HG02870 (cell line): ENCODE measurements at regions not wholly inside any gene's neighbourhood (a gene's known extent, or its start where the extent isn't known, plus 50 kb on each side); places are given as distances from the start of the nearest gene placed in this dataset.
"Not testable (repeated sequence)": the region's sequence is repeated elsewhere in the genome, so short reads cannot be mapped to it uniquely, and the experiment has no call there.

Source experiments
- ATAC-seq: cut with Tn5 transposase; IDR thresholded peaks from one replicate; pipeline ENCODE4 v1.9.1; 2021; ENCODE audit warnings: mild to moderate bottlenecking, moderate library complexity; ENCODE audit not compliant: unreplicated experiment

GRCh38 chr6:170151321-170151771 lies 139.5 kb downstream of the DLL1 start:
- no peak for ATAC-seq

DNA sequence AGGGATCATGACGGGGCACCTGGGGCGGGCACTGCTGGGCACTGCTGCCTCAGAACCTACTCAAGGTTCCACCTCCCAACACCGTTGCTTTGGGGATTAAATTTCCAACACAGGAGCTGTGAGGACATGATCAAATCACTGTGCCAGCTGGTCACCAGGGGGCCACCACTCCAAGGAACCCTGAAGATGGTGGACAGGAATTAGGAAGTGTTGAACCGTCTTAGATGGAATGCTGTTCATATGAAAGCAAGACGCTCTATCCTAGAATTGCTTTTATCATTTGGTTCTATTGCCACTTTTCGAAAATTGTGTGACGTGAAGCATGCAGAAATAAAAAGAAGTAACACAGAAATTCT lies 140.3 kb downstream of the DLL1 start:
- no peak for ATAC-seq

- no peak for ATAC-seq
These were observed 140.9 kb downstream of the DLL1 start for GRCh38 chr6:170149681-170150589.

- ATAC-seq, result no peak
These were observed 142.0 kb downstream of the DLL1 start for GRCh38 chr6:170148709-170149470.

GRCh38 chr6:170147832-170148708 lies 142.8 kb downstream of the DLL1 start:
- peak; percentile 39 for ATAC-seq

DNA sequence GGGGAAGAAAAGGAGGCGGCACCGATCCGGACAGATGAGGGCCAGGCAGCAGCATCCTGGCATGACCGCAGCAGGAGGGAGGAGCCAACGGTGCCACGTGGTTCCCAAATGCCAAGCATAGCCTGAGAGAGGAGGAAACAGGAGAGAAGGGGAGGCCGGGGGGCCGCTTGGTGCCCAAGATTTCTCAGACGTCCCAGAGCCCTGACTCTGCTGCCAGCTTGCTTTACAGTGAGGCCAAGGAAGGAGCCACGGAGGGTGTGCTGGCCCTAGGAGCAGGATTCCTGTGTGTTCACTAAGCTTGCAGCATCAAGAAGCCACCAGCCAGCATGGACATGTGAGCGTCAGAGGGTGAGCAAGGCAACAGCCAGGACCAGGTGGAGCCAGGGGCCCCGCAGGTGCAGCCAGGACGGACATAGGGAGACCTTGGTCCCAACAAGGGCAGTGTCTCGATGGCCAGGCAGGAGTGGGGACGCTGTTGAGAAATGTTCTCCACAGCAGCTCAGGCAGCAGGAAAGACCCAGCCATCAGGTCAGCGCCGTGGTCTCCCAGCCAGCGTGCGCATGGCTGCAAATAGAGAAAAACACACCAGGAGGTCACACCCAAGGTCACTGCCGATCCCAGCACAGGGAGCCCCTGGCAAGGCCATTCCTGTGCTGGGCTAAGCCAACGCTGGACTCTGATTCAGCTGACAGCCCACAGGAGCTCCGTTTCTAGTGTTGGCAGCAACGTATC lies 143.7 kb downstream of the DLL1 start:
- ATAC-seq, result peak; percentile 12

- ATAC-seq, result no peak
These were observed 144.2 kb downstream of the DLL1 start for GRCh38 chr6:170146640-170147039.

- not testable (repeated sequence) for ATAC-seq
These were observed 144.7 kb downstream of the DLL1 start for GRCh38 chr6:170146131-170146530.

GRCh38 chr6:170145716-170146115 lies 145.2 kb downstream of the DLL1 start:
- not testable (repeated sequence) for ATAC-seq

- no peak for ATAC-seq
These were observed 145.6 kb downstream of the DLL1 start for GRCh38 chr6:170145272-170145592.

DNA sequence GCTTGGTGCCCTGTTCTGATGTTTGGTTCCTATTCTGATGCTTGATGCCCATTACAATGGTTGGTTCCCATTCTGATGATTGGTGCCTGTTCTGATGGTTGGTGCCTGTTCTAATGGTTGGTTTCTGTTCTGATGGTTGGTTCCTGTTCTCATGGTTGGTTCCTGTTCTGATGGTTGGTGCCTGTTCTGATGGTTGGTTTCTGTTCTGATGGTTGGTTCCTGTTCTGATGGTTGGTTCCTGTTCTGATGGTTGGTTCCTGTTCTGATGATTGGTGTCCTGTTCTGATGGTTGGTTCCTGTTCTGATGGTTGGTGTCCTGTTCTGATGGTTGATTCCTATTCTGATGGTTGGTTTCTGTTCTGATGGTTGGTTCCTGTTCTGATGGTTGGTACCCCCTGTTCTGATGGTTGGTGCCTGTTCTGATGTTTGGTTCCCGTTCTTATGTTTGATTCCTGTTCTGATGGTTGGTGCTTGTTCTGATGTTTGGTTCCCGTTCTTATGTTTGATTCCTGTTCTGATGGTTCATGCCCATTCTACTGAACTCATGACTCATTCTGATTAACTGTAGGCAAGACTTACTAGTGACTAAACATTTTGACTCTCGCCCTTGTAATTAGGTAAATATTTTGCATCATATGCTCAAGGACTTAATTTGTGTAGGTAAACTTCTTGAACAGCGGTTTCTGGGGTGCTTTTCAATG lies 146.2 kb downstream of the DLL1 start:
- ATAC-seq, result no peak

DNA sequence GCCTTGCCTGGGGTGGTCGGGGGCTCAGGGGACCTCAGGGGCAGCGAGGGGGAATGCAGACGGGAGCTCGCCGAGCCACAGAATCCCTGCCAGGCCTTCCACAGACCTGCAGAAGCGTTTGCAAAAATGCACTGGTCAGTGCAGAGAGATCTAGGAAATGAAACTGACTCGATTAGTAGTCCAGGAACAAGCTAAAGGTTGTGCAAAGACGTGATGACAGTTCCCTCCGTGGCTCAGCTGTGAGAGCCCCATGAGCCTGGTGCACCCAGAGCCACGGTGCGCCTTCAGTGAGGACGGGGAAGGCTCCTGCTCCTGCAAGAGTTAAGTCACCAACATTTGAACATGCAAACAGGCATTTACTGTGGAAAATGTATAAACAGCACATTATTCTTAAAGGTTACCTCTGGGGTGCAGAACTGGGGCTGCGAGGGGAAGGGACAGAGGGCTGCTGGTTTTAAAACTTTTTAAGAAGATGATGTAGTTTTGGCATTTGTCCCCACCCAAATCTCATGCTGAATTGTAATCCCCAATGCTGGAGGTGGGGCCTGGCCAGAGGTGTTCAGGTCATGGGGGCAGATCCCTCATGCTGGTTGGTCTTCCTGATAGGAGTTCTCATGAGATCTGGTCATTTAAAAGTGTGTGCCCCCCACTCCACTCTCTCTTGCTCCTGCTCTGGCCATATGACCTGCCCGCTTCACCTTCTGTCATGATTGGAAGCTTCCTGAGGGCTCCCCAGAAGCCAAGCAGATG lies 147.3 kb downstream of the DLL1 start:
- no peak for ATAC-seq

DNA sequence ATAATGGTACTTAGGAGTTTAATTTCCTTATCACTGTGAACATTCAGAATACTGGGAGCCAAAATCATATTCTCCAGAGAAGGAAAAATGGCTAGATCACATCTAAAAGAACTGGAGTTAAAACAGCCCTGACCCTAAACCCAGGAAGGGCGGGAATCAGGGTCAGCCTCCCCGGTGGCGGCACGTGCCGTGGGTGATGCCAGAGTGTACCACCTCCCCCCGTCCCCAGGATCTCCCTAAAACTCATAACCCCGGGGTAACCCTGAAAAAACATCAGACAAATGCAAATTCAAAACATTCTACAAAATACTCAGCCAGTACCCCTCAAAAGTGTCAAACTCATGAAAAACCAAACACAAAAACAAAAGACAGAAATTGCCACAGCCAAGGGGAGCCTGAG lies 148.3 kb downstream of the DLL1 start:
- ATAC-seq, result no peak

DNA sequence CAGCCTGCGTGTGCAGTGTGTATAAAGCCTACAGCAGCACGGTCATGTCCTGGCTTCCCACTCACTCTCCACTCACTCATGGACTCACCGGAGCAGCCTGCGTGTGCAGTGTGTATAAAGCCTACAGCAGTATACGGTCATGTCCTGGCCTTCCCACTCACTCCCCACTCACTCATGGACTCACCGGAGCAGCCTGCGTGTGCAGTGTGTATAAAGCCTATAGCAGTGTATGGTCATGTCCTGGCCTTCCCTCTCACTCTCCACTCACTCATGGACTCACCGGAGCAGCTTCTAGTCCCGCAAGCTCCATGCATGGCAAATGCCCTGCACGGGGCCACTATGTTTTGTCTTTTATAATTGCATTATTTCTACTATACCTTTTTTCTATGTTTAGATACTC lies 149.8 kb downstream of the DLL1 start:
- ATAC-seq, result not testable (repeated sequence)

DNA sequence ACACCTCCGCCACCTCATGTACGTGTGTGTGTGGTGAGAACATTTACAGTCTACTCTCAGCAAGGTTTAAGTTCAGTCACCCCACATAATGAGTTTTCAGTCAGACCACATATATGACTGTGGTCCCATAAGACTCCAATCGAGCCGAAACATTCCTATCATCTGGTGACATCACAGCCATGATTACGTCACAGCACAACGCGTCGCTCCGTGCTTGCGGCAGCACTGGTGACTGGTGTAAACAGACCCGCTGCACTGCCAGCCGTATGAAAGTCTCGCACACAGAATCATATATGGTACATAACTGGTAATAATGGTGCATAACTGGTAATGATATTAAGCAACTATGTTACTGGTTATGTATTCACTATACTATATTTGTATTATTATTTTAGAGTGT lies 150.7 kb downstream of the DLL1 start:
- ATAC-seq, result no peak

DNA sequence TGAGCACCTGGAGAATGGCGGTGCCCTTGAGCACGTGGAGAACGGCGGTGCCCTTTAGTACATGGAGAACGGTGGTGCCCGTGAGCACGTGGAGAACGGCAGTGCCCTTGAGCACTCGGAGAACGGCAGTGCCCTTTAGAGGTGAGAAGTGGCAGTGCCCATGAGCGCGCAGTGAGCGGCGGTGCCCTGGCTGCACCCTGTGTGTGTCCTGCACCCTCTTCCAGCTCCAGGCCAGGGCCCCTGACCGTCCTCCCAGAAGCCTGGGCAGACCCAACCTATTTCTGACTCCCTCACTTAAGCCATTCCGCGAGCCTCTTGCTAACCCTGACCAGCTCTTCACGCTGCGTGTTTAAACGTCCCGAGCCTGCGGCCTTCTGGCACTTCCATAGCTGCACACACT lies 151.3 kb downstream of the DLL1 start:
- no peak for ATAC-seq

- not testable (repeated sequence) for ATAC-seq
These were observed 151.8 kb downstream of the DLL1 start for GRCh38 chr6:170139046-170139445.

DNA sequence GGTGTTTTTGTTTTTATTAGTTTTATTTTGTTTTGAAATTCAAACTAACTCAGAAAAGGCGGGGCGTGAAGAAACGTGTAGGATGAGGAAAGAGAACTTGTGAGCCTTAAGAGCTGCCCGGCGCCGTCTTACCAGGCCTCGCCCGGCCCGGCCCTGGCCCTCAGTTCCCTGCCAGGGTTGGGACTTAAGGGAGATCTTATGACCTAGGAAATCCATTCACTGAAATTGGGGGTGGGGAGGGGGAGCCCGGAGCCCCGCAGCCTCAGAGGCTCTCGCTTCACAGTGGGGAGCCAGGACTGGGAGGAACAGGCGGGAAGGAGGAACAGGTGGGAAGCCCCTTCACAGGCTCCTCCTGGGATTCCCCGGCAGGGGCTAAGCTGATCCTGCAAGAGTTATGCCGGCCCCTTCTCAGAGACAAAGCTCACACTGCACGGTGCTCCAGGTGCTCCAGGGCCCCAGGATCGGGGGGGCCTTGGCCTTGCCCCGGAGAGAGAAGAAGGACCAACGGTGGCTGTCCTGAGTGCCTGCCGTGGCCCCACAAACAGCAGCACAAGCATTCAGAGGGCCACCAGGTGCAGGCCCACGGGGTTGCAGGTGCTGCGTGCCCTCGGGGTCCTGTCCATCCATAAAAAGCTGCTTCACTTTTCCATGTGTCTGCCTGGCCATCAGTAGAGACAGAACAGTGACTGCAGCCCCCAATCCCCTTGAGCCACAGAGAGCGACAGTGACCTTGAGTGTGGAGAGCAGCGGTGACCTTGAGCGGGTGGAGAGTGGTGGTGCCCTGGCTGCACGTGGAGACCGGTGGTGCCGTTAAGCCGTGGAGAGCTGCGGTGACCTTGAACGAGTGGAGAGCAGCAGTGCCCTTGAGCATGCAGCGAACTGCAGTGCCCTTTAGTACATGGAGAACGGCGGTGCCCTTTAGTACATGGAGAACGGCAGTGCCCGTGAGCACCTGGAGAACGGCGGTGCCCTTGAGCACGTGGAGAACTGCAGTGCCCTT lies 152.7 kb downstream of the DLL1 start:
- no peak for ATAC-seq
